ENCODE measurements at regions not wholly inside any gene's neighbourhood (a gene's known extent, or its start where the extent isn't known, plus 50 kb on each side); places are given as distances from the start of the nearest gene placed in this dataset.

DNA sequence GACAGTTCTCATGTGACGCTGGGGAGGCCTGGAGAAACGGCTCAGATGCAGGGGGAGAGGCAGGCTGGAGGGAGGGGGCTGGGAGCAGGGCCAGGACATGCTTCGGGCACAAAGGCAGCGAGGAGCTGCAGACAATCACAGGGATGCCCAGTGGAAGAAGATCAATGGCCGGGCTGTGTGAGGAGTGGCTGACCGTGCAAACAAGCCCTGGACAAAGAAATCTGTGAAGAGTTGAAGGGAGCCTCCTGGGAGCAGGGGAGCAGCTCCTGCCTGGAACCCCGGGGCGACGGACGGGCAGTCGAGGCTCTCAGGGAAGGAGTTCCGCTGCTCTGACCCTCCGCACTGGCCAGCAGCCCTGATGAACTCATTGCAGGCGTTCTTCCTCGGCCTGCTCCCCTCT lies 126.7 kb upstream of the B3GAT1 start:
- DNase-seq = no peak

GRCh38 chr11:134537941-134538340 lies 125.9 kb upstream of the B3GAT1 start:
- peak; percentile 31 for DNase-seq

DNA sequence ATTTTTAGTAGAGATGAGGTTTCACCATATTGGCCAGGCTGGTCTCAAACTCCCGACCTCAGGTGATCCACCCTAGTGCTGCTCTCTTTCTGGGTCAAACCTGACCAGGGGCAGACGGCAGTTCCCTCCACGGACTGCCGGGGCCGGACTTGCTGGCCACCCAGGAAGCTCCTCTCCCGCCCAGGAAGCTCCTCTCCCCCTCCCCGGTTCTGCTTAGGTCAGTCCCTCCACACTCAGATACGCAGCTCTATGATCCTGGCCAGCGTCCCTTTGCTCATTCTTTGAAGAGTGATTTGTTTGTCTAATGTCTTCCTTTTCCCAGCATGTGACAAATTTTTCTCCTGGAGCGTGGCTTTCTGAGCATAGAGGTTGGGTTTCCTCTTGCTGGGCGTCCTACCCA lies 125.3 kb upstream of the B3GAT1 start:
- DNase-seq = peak; percentile 26

- no peak for DNase-seq
Measured at GRCh38 chr11:134536677-134537076, 124.6 kb upstream of the B3GAT1 start.

GRCh38 chr11:134536219-134536618 lies 124.2 kb upstream of the B3GAT1 start:
- DNase-seq = peak; percentile 21

DNA sequence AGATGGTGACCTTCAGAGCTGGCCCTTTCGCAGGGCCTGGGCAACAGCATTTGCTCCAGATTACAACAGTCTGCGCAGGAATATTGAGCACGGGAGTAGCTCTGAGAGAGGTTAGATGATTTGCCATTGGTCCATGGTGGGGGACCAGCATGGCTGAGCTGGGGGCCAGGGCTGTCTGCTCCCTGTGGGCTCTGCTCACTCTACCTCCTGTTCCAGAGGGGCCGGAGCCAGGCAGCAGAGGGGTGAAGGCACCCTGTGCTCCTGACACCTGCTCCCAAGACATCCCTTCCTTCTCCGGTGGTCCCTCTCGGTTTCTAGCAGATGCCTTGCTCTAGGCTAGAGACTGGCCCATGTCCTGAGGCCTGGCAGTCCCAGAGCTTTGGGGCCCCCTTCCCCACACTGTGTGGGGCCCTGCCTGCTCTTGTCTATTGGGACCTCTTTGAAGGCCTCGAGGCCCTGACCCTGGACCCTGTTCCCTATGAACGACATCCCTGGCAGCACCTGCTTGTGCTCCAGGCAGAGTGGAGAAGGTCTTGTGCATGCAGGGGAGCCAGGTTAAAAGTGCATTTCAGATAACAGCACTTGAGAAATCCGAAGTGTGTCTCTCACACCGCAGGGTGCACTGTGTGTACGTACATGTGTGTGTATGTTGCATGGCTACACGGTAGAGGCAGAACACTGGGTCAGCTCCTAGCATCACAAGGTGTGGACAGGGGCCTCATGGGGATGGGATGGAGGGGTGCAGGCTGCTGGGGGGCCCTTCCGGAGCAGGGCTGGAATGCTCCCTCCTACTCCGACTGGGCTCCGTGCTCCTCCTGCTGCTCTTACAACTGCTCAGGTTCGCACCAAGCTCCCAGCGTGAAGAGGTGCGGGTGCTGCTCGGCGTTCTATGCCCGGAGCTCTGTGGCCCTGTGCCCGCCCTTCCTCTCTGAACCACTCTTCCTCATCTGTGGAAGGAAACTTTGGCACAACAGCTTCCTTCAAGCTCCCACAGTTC lies 123.3 kb upstream of the B3GAT1 start:
- peak; percentile 35 for DNase-seq

DNA sequence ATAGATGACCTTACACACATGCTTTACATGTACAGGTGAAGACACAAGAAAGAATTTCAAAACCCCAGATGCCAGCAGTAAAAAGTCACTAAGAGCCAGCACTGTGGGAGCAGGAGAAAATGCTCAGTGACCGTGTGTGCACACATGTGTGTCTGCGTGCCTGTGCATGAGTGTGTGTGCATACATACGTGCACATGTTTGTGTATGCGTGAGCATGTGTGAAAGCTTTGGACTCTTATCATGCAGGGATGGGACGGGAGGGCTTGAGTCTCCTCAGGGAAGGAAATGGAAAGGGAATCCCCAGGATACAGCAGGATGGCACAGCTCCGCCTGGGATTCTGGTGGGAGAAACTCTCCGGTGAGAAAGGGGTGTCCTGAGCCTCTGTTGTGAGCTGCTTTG lies 121.5 kb upstream of the B3GAT1 start:
- DNase-seq = no peak

GRCh38 chr11:134532921-134533421 lies 120.9 kb upstream of the B3GAT1 start:
- DNase-seq = peak; percentile 39

- DNase-seq = peak; percentile 20
Measured at GRCh38 chr11:134532131-134532920, 120.3 kb upstream of the B3GAT1 start.

- peak; percentile 27 for DNase-seq
Measured at GRCh38 chr11:134531327-134532130, 119.5 kb upstream of the B3GAT1 start.

DNA sequence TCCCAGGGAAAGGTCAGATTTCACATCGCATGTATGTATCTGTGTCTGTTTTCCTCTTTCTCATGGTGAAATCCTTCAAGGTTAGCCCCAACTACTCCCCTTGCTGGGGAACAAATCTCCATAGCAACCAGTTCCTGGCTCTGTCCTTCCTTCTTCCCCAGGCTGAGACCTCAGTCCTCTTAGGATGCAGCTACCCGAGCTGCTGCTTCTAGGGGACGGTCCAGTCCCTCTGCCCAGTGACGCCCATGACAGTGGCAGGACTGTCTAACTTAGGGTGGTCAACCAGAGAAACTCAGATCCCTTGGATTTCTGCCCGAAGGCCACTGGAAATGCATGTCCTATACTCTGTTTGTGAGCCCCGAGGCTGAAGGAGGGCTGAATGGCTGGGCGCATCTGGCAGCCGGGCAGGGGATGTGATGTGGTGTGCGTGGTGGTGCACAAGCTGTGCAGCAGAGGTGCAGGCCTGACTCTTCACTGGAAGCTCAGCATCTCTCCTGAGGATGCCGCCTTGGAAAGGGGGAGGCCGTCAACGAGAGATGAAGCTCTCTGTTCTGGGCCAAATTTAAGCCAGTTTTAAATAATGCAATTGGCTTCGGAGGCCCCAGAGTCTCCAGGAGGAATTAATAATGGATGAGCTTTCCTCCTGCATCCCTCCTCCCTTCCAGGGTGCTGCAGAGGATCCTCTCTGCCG lies 118.7 kb upstream of the B3GAT1 start:
- peak; percentile 41 for DNase-seq

DNA sequence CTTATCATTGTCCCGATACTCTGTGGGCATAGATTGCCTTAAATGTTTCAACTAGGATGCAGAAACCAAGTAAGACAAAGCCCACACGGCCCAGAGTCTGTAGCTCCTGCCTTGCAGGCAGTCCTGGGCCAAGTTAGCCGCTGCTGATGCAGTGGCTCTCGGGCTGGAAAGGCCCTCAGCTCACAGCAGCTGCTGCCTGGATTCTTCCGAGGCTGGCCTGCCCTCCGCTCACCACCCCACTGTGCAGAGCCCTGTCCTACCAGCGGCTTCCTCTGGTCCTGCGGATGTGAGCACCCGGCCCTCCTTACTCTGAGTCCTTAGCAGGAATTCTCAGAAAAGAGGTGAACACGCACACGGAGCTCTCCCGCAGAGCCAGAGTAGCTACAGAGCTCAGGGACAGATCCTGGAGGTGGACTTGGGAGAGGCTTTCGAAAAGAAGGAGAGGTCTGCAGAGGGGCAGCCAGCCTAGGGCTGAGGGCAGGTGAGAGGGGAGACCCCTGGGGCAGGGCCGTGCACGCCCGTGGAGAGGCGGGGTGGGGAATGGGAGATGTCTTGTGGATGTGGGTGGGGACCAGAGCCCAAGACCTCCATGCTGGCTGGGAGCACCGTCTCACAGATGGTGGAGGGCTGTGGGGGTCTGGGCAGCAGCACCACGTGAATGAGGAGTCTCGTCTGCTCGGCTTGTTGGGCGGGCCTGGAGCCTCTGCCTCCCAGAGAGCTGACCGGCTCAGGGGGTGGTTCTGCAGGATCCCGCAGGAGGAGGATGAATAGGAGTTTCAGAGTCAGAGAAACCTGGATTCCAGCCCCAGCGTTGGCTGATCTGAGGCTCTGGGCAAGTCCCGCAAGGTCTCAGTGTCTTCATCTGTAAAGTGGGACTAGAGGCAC lies 117.4 kb upstream of the B3GAT1 start:
- DNase-seq = peak; percentile 30

GRCh38 chr11:134528453-134528852 lies 116.4 kb upstream of the B3GAT1 start:
- DNase-seq = peak; percentile 11

DNA sequence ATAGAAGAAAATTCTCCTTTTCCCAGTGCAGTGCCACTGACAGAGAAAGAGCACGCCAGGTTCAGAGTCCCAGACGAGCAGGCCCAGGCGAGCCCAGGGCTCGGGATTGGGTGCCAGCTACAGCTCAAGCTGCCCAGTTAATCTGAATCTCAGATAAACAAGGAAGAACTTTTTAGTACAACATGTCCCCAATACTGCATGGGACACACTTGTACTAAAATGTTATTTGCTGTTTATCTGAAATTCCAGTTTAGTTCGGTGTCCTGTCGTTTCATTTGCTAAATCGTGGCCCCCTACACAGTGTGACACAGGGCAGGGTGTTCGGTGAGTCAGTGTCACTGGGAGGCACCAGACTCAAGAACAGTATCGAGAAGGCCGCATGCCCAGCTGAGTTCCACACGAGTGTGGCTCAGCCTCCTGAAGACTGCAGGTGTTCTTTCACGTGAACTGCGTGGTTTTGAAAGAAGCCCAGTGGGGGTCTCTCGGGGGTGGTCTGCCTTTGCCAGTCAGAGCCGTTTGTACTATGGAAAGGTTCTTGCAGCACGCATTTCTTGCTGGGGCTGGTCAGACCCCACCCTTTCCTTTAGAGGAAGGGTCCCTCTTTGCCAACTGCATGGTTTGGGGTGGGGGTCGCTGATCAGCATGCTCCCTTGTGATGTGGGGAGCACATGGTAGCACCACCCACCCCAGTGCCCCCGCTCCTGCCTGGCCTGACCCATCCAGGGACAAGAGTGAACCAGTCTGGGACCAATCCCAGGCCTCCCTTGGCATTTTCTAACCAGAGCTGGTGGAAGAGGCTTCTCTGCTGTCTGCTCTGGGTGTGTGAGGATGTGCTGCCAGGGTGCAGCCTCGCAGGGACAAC lies 115.6 kb upstream of the B3GAT1 start:
- peak; percentile 26 for DNase-seq

DNA sequence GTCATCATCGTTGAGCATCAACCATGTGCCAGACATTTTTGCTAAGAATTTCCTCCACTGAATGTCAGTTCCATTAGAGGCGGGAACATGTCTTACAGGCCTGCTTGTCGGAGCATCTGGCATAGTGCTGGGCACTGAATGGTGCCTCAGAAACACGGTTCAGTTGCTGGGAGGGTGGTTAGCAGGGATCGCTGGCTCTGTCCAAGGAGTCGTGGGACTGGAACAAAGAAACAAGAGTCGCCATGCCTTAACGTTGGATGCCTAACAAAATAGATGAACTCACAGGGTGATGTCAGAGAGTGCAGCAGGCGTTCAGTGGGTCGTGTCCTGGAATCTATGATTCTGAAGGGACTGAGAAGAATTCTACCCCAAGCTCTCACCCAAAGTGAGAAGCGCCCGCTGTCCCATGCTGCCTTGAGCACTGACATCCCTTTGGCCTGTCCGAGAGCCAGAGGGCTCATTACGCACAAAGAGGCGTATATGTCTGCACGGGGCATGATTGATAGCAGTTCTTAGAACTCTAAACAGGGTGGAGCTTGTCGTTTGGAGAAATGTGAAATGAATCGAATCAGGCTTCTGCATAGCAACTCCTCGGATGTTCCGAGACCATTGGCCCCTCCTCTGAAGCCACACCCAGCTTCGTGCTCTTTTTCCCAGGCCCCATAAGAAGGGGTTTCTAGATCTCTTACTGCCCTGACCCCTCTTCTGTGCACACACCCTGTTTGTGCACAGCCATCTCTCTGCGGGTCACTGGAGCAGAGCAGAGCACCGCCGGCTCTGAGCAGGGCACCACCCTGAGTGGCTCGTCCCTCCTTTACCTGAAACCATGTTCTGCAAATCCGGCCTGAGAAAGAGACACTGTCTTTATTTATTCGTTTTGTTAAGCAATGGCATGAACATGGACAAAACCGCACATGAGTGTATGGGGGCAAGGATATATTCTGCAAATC lies 113.1 kb upstream of the B3GAT1 start:
- no peak for DNase-seq

- DNase-seq = no peak
Measured at GRCh38 chr11:134524201-134524600, 112.2 kb upstream of the B3GAT1 start.

DNA sequence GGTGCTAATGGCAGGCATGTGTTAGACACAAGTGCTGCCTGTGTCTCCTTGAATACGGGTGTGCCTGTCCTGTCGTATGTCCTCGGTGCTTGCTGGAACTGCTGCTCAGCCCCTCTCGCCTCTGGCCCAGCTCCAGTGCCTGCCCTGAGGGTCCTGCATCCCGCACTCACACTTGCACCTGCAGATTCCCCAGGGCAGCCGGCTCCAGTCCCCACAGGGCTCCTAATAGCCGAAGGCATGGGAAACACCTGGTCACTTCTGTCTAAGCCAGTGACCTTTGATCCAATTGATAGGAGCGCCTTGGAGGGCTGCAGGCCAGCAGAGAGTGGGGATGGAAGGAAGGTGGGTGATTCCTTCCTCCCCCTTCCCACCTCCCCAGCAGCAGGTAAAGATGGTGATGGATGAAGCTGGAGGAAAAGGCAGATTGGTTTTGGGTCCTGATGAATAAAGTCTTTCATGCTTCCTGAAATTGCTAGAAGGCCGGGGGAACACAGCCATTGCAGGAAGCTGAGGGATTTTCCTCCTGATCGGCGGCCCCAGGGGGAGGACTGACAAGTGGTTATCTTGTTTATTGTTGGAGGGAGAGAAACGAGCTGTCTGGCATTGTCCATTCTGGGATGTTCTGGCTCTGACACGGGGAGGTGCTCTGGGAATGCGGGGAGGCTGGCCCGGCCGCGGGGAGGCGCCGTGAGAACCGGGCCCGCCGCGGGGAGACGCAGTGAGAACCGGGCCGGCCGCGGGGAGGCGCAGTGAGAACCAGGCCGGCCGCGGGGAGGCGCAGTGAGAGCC lies 110.9 kb upstream of the B3GAT1 start:
- DNase-seq = no peak
